Mesothelial cell of epicardium (in vitro differentiated cells): ENCODE measurements at regions not wholly inside any gene's neighbourhood (a gene's known extent, or its start where the extent isn't known, plus 50 kb on each side); places are given as distances from the start of the nearest gene placed in this dataset.

ENCODE experiments used
- DNase-seq, 2 experiments: peaks; one replicate each; pipeline ENCODE4 v3.0.0; 2021; ENCODE audit warnings: low spot score in 2 of 2; ENCODE audit not compliant: unreplicated experiment in 2 of 2
- H3K27ac Mint-ChIP-seq: 2 replicates; pipeline ENCODE4 v1.8.0; 2021; ENCODE audit warnings: mixed read lengths
- H3K27me3 Mint-ChIP-seq: 2 replicates; pipeline ENCODE4 v1.8.0; 2021; ENCODE audit warnings: low read depth, mixed read lengths
- H3K36me3 Mint-ChIP-seq: 2 replicates; pipeline ENCODE4 v1.8.0; 2021; ENCODE audit warnings: mixed read lengths
- H3K4me1 Mint-ChIP-seq: 2 replicates; pipeline ENCODE4 v1.8.0; 2021; ENCODE audit warnings: mixed read lengths
- H3K4me3 Mint-ChIP-seq: 2 replicates; pipeline ENCODE4 v1.8.0; 2021; ENCODE audit warnings: mild to moderate bottlenecking, moderate library complexity, mixed read lengths
- H3K9me3 Mint-ChIP-seq: 2 replicates; pipeline ENCODE4 v1.8.0; 2021; ENCODE audit warnings: mixed read lengths
- CTCF ChIP-seq: fragments of 200-600 bp; sonication (generic); IDR thresholded peaks from one replicate; pipeline ENCODE4 v1.5.0; 2021; ENCODE audit warnings: antibody characterized with exemption; ENCODE audit not compliant: unreplicated experiment

- no peak for TF ChIP-seq CTCF
- no peaks in the 10 kb centered on the region for H3K36me3 Mint-ChIP-seq
- no peak for DNase-seq
- H3K9me3 Mint-ChIP-seq, result no peaks in the 10 kb centered on the region
- no peak overlapping the region for H3K27ac Mint-ChIP-seq
- H3K4me3 Mint-ChIP-seq, result no peak overlapping the region
- H3K27me3 Mint-ChIP-seq, result peaks cover 7% of the 10 kb centered on the region
- H3K4me1 Mint-ChIP-seq, result peaks cover 3% of the 10 kb centered on the region
Observed at GRCh38 chr2:12068796-12069538, 322.5 kb downstream of the LPIN1 start.

GRCh38 chr2:12070153-12070552, 323.7 kb downstream of the LPIN1 start:
- Mint-ChIP-seq H3K27ac (no peak overlapping the region), H3K9me3 (no peaks in the 10 kb centered on the region), H3K4me3 (no peak overlapping the region), H3K36me3 (no peaks in the 10 kb centered on the region), H3K4me1 (peaks cover 3% of the 10 kb centered on the region), H3K27me3 (peaks cover 7% of the 10 kb centered on the region)
- DNase-seq, result no peak
- no peak for TF ChIP-seq CTCF

GRCh38 chr2:12070581-12070980, 324.1 kb downstream of the LPIN1 start:
- DNase-seq, result no peak
- Mint-ChIP-seq H3K4me1 (peaks cover 3% of the 10 kb centered on the region), H3K4me3 (no peak overlapping the region), H3K27ac (no peak overlapping the region), H3K27me3 (peaks cover 7% of the 10 kb centered on the region), H3K36me3 (no peaks in the 10 kb centered on the region), H3K9me3 (no peaks in the 10 kb centered on the region)
- no peak for TF ChIP-seq CTCF

- Mint-ChIP-seq H3K9me3 (no peaks in the 10 kb centered on the region), H3K36me3 (no peaks in the 10 kb centered on the region), H3K27me3 (peaks cover 7% of the 10 kb centered on the region), H3K27ac (no peak overlapping the region), H3K4me3 (no peak overlapping the region), H3K4me1 (peaks cover 4% of the 10 kb centered on the region)
- TF ChIP-seq CTCF, result no peak
- DNase-seq, result no peak
Observed at GRCh38 chr2:12071318-12071717, 324.9 kb downstream of the LPIN1 start.

- no peaks in the 10 kb centered on the region for H3K9me3 Mint-ChIP-seq
- H3K4me1 Mint-ChIP-seq, result peaks cover 16% of the 10 kb centered on the region
- H3K4me3 Mint-ChIP-seq, result no peak overlapping the region
- TF ChIP-seq CTCF, result no peak
- no peak for DNase-seq
- no peaks in the 10 kb centered on the region for H3K36me3 Mint-ChIP-seq
- H3K27ac Mint-ChIP-seq, result no peak overlapping the region
- peaks cover 9% of the 10 kb centered on the region for H3K27me3 Mint-ChIP-seq
Observed at GRCh38 chr2:12073217-12073852, 326.9 kb downstream of the LPIN1 start.
